HUDEP-2 (cell line): ENCODE measurements at regions not wholly inside any gene's neighbourhood (a gene's known extent, or its start where the extent isn't known, plus 50 kb on each side); places are given as distances from the start of the nearest gene placed in this dataset.
A peak's percentile ranks its signal among the peaks of the same experiment; 100 is the strongest.
"Not testable (repeated sequence)": the region's sequence is repeated elsewhere in the genome, so short reads cannot be mapped to it uniquely, and the experiment has no call there.

Experiments
- DNase-seq, 76 experiments: peaks; one replicate each; lab custom pipeline; 2025; ENCODE audit not compliant: unreplicated experiment in 76 of 76; lab: John Stamatoyannopoulos, UW

DNA sequence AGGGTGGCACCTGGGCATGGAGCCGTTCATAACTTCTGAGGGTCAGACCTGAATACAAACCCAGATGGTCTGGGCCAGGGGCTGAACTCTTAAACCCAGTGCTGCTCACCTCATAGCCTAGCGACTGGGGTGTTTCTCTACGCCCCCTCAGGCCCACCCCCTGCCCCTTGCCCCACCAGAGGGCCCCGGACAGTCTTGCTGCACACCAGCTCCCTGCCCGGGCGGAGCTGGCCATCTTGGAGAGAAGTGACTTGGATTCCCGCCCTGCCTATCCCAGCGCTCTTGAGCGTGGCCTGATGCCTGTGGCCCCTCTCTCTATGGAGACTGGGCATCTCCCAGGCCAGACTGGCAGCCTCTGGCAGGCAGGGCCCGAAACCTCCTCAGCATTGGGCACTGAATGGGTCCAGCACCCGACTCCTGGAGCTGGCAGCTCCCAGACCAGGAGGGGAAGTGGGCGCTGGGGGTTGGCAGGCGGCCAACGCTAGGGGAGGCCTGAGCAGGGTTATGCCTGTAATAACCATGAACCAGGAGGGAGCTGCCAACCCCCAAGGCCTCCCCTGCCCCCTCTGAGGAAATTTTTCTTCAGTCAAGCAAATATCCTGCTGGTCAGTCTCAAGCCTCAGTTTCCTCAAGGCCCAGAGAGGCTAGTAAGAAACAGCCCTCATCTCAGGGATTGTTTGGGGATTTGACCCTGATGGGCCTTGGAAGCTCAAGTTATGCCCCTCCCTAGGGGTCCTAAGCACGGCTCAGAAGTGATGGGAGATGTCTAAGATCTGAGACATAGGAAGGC is 169.5 kb downstream of the VEGFA start:
- DNase-seq: no peak

- DNase-seq: peak in 1 of 76 experiments; percentile 16
Measured at GRCh38 chr6:43938178-43939105, 168.4 kb downstream of the VEGFA start.

- peak in 19 of 76 experiments; percentile 22 to 65 (median 37) for DNase-seq
Measured at GRCh38 chr6:43937236-43938177, 167.5 kb downstream of the VEGFA start.

DNA sequence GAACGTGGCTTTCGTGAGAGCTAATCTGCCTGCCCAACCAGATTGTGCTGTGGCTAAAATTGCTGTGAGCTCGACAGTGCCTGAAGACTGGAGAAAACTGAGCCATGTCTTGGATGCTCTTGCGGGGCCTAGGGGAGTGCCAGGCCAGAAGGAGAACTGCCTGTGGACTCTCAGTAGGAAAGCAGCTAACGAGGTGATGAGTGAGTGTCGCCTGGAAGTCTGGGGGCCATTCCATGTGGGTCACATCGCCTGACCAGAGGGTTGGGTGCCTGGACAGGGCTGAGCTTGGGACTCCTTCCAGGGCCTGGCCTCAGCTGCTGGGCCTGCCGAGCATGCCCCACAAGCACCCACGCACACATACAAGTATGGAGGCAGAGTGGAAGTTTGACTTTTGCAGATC is 166.5 kb downstream of the VEGFA start:
- DNase-seq: no peak

DNA sequence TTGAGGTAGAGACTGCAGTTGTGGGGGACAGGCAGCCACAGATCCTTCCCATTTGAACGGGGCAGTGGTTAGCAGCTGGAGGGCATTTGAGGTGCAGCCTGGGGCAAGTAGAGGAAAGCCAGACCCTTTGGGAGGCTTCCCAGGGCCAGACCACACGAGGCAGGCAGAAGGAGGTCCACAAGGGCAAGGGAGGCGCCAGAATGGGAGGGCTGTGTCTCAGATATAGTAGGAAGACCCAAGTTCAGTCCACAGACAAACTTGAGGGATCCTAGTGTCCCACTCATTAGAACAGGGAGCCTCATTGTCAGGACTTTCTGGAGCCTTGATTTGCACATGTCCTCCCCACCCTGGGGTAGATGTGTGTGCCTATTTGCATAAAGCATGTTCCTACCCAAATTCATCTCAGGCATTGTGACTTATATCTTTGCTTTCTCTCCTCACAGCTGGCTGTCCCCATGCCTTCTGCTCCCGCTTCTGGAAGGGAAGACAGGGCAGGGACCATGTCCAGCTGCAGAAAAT is 166.0 kb downstream of the VEGFA start:
- DNase-seq: no peak

- DNase-seq: no peak
Measured at GRCh38 chr6:43934803-43935602, 165.0 kb downstream of the VEGFA start.

DNA sequence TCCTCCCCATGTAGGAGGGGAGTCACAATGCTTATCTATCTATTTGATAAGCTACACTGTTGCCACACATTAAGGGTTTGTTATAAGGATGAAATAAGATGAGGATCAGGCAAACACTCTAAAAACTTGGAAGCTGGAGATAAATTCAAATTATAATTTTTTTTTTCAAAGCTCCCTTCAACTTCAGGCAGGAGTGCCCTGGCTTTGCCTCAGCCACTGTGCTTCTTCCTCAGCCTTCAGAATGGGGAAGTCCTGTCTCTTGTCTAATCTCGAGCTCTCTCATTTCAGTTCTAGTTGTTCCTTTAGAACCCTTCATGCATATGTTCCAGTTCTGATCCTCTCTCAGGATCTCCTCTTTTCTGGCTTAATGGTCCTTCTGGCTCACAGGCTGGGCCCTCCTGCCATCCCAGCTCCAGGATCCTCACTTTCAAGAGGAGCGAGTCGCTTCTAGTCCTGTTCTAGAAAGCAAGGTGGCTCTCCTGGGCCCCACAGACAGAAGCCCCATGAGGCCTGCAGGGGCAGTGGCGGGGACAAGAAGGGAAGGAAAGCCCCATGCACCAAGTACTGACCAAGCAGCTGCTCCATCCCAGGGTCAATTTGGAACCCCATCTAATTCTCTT is 164.3 kb downstream of the VEGFA start:
- peak in 21 of 76 experiments; percentile 17 to 69 (median 41) for DNase-seq

DNA sequence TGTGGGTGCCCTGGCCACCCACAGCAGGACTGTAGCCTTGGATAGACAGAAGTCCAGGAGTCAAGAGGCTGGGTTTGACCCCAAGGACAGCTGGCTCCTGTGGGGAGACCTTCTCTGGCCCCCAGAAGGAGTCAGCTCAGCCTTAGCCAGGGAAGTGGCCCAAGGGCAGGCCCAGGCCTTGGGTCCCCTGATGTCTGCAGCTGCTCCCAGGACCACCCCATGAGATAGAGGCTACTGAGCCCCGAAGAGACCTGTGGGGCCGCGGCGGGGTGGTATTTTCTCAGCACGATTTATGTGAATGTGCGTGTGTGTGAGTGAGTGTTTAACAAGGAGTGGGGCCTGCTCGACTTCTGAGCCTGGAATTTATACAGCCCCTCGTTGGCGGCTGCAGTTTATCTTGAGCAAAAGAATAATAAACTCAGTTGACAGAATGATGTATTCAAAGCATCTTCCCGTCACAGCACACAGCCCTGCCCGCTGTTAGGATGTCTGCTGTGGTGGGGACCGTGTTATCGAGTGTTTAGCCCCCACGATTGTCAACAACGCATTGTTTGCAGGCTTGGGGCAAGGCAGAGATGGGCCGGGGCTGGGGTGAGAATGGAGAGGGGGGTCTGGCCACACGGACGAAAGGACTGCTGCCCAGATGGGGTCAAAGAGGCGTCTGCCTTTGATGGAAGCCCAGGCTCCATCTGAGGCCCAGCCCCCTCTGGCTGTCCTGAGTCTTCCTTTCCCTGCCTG is 163.3 kb downstream of the VEGFA start:
- DNase-seq: no peak

- DNase-seq: no peak
Measured at GRCh38 chr6:43932259-43933147, 162.5 kb downstream of the VEGFA start.

- DNase-seq: no peak
Measured at GRCh38 chr6:43931201-43931600, 161.2 kb downstream of the VEGFA start.

GRCh38 chr6:43930440-43931154 is 160.6 kb downstream of the VEGFA start:
- no peak for DNase-seq

- no peak for DNase-seq
Measured at GRCh38 chr6:43929511-43929910, 159.5 kb downstream of the VEGFA start.

- DNase-seq: peak in 4 of 76 experiments; percentile 16 to 30 (median 20)
Measured at GRCh38 chr6:43927532-43928210, 157.7 kb downstream of the VEGFA start.

- peak in 73 of 76 experiments; percentile 65 to 95 (median 84) for DNase-seq
Measured at GRCh38 chr6:43926634-43927531, 156.9 kb downstream of the VEGFA start.

DNA sequence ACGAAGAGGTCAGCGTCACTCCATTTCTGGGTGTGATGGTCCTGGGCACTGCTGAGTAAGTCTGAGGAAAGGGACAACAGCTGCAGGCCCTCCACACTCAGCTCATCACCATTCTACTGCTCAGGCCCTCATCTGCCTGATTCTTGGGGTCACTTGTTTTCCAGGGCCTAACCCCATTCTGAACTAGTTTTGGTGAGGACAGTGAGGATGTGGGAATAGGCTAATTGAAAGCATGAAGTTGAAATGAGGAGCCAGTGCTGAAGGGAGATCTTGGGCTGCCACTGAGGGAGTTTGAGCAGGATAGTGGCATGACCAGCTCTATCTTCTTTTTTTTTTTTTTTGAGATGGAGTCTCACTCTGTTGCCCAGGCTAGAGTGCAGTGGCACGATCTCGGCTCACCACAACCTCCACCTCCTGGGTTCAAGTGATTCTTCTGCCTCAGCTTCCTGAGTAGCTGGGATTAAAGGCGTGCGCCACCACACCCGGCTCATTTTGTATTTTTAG is 155.7 kb downstream of the VEGFA start:
- not testable (repeated sequence) for DNase-seq
